ENCODE measurements at regions not wholly inside any gene's neighbourhood (a gene's known extent, or its start where the extent isn't known, plus 50 kb on each side); places are given as distances from the start of the nearest gene placed in this dataset.

DNA sequence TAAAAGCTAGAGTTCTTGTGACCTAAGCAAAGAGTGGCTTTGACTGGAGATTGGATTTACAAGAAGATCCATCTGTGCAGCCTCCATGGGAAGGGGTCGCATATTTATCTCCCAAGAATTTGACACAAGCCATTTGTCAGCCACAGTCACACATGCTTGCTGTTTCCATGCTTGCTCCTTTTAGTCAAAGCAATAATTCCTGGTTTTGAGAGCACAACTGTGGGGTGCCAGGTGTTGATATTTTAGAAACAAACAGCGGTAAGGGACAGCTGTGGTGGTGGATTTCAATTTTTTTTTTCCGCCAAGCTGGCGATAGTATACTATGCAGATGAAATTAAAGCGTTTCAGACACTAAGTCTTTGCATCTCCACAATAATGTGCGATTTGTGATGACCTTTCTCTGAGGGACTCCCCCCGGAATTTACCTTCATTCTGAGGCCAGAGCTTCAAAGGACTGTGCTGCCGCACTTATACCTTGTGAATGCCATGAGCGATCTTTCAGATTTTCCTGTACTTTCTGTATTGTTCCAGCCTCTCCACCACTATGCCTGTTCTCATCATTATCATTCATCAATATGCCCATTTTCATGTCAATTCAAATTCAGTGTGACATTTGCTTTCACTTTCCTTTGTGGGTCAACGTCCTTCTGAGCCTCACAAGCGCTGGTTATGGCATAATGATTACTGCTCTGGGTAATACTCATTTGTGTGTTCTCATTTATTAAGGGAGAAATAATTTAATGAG, 108.2 kb upstream of the KBTBD8 start:
- ChIA-PET POLR2A (no interaction called here), CTCF (no interaction called here)
- no peak overlapping the region for H3K4me3 ChIP-seq (ENCODE audit: low read depth, low read length)

DNA sequence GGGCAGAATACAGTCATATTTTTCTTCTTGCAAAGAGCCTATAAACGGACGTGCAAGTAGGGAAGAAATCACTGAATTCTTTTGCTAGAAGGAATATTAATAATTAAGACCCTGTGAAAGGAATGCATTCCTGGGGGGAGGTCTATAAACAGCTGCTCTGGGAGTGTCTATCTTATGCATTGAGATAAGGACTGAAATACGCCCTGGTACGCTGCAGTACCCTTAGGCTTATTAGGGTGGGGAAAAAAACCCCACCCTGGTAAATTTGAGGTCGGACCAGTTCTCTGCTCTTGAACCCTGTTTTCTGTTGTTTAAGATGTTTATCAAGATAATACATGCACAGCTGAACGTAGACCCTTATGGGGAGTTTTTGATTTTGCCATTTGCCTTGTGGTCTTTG, 100.0 kb upstream of the KBTBD8 start:
- H3K27ac ChIP-seq (ENCODE audit: extremely low read depth, low read depth, low read length), result no peak overlapping the region
- CTCF ChIA-PET, result no interaction called here
- no peak overlapping the region for H3K4me3 ChIP-seq (ENCODE audit: low read depth, low read length)
- POLR2A ChIA-PET, result no interaction called here
- TF ChIP-seq SETDB1 (IDR thresholded peaks at IDR 0.05; ENCODE audit: insufficient read length, low read length), result peak; percentile 56
- no peak for TF ChIP-seq ZNF707 (tag by site-specific recombination; IDR thresholded peaks at IDR 0.05)
- H3K4me1 ChIP-seq (ENCODE audit: control insufficient read depth, insufficient read depth, low read length), result no peaks in the 10 kb centered on the region
- no peaks in the 10 kb centered on the region for H3K9me3 ChIP-seq (ENCODE audit: control insufficient read depth, insufficient read depth, low read depth, low read length)
- no peaks in the 10 kb centered on the region for H3K36me3 ChIP-seq (ENCODE audit: control insufficient read depth in 2 of 2, insufficient read depth in 1 of 2, low read length in 2 of 2)

More for the DNA sequence above, 108.2 kb upstream of the KBTBD8 start:
- Histone ChIP-seq H3K36me3 (ENCODE audit: control insufficient read depth in 2 of 2, insufficient read depth in 1 of 2, low read length in 2 of 2) (no peaks in the 10 kb centered on the region), H3K27ac (ENCODE audit: extremely low read depth, low read depth, low read length) (no peak overlapping the region), H3K4me1 (ENCODE audit: control insufficient read depth, insufficient read depth, low read length) (no peaks in the 10 kb centered on the region), H3K9me3 (ENCODE audit: control insufficient read depth, insufficient read depth, low read depth, low read length) (no peaks in the 10 kb centered on the region)
- TF ChIP-seq ZNF843 (tag by site-specific recombination; IDR thresholded peaks at IDR 0.05), result no peak
- TF ChIP-seq, protein P1, sequence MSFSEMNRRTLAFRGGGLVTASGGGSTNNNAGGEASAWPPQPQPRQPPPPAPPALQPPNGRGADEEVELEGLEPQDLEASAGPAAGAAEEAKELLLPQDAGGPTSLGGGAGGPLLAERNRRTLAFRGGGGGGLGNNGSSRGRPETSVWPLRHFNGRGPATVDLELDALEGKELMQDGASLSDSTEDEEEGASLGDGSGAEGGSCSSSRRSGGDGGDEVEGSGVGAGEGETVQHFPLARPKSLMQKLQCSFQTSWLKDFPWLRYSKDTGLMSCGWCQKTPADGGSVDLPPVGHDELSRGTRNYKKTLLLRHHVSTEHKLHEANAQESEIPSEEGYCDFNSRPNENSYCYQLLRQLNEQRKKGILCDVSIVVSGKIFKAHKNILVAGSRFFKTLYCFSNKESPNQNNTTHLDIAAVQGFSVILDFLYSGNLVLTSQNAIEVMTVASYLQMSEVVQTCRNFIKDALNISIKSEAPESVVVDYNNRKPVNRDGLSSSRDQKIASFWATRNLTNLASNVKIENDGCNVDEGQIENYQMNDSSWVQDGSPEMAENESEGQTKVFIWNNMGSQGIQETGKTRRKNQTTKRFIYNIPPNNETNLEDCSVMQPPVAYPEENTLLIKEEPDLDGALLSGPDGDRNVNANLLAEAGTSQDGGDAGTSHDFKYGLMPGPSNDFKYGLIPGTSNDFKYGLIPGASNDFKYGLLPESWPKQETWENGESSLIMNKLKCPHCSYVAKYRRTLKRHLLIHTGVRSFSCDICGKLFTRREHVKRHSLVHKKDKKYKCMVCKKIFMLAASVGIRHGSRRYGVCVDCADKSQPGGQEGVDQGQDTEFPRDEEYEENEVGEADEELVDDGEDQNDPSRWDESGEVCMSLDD (tag by site-specific recombination; IDR thresholded peaks at IDR 0.05), result no peak
- no peak for TF ChIP-seq GLIS2 (tag by site-specific recombination; IDR thresholded peaks at IDR 0.05)
- TF ChIP-seq, protein P2, sequence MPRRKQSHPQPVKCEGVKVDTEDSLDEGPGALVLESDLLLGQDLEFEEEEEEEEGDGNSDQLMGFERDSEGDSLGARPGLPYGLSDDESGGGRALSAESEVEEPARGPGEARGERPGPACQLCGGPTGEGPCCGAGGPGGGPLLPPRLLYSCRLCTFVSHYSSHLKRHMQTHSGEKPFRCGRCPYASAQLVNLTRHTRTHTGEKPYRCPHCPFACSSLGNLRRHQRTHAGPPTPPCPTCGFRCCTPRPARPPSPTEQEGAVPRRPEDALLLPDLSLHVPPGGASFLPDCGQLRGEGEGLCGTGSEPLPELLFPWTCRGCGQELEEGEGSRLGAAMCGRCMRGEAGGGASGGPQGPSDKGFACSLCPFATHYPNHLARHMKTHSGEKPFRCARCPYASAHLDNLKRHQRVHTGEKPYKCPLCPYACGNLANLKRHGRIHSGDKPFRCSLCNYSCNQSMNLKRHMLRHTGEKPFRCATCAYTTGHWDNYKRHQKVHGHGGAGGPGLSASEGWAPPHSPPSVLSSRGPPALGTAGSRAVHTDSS (tag by site-specific recombination; IDR thresholded peaks at IDR 0.05), result no peak
- TF ChIP-seq, protein P3, sequence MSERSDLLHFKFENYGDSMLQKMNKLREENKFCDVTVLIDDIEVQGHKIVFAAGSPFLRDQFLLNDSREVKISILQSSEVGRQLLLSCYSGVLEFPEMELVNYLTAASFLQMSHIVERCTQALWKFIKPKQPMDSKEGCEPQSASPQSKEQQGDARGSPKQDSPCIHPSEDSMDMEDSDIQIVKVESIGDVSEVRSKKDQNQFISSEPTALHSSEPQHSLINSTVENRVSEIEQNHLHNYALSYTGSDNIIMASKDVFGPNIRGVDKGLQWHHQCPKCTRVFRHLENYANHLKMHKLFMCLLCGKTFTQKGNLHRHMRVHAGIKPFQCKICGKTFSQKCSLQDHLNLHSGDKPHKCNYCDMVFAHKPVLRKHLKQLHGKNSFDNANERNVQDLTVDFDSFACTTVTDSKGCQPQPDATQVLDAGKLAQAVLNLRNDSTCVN (tag by site-specific recombination; optimal IDR thresholded peaks at IDR 0.05), result no peak
- no peak for TF ChIP-seq ZNF654 (tag by site-specific recombination; IDR thresholded peaks at IDR 0.05; ENCODE audit: low read depth)
- TF ChIP-seq SALL2 (tag by site-specific recombination; IDR thresholded peaks at IDR 0.05; ENCODE audit: borderline replicate concordance), result no peak

DNA sequence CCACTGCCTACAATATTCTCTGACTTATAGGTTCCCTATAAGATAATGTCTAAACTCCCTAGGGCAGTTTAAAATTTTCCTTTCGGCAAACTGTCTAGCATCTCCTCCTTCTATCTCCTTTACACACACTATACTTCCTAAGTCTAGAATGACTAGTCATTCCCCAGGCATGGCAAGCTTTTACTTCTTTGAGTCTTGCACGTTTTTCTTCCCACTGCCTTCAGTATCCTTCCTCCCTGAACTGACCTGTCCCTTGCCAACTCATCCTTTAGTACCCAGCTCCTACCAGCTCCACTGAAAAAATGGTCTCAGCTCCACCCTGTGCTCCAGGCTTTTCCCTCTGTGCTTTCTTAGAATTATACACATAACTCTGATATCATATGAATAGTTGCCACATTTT, 93.8 kb upstream of the KBTBD8 start:
- H3K4me3 ChIP-seq (ENCODE audit: low read depth, low read length), result no peak overlapping the region
- CTCF ChIA-PET, result no interaction called here

More for the DNA sequence above, 93.8 kb upstream of the KBTBD8 start:
- Histone ChIP-seq H3K27ac (ENCODE audit: extremely low read depth, low read depth, low read length) (no peak overlapping the region), H3K36me3 (ENCODE audit: control insufficient read depth in 2 of 2, insufficient read depth in 1 of 2, low read length in 2 of 2) (no peaks in the 10 kb centered on the region), H3K9me3 (ENCODE audit: control insufficient read depth, insufficient read depth, low read depth, low read length) (no peaks in the 10 kb centered on the region), H3K4me1 (ENCODE audit: control insufficient read depth, insufficient read depth, low read length) (no peaks in the 10 kb centered on the region)
- POLR2A ChIA-PET, result no interaction called here
- TF ChIP-seq, protein P4, sequence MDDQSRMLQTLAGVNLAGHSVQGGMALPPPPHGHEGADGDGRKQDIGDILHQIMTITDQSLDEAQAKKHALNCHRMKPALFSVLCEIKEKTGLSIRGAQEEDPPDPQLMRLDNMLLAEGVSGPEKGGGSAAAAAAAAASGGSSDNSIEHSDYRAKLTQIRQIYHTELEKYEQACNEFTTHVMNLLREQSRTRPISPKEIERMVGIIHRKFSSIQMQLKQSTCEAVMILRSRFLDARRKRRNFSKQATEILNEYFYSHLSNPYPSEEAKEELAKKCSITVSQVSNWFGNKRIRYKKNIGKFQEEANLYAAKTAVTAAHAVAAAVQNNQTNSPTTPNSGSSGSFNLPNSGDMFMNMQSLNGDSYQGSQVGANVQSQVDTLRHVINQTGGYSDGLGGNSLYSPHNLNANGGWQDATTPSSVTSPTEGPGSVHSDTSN (CRISPR knock-in tag; IDR thresholded peaks at IDR 0.05), result no peak
- TF ChIP-seq ZNF221 (tag by site-specific recombination; IDR thresholded peaks at IDR 0.05; ENCODE audit: borderline replicate concordance) (no peak), ZNF664 (tag by site-specific recombination; IDR thresholded peaks at IDR 0.05) (no peak)

Measured in HEK293 (cell line).